Non-pigmented ciliary epithelial cell (primary cell): ENCODE measurements at regions not wholly inside any gene's neighbourhood (a gene's known extent, or its start where the extent isn't known, plus 50 kb on each side); places are given as distances from the start of the nearest gene placed in this dataset.

Experiments used
- DNase-seq: peaks from one replicate; pipeline ENCODE4 v3.0.0-alpha.2; 2010; ENCODE audit warnings: low read depth

DNA sequence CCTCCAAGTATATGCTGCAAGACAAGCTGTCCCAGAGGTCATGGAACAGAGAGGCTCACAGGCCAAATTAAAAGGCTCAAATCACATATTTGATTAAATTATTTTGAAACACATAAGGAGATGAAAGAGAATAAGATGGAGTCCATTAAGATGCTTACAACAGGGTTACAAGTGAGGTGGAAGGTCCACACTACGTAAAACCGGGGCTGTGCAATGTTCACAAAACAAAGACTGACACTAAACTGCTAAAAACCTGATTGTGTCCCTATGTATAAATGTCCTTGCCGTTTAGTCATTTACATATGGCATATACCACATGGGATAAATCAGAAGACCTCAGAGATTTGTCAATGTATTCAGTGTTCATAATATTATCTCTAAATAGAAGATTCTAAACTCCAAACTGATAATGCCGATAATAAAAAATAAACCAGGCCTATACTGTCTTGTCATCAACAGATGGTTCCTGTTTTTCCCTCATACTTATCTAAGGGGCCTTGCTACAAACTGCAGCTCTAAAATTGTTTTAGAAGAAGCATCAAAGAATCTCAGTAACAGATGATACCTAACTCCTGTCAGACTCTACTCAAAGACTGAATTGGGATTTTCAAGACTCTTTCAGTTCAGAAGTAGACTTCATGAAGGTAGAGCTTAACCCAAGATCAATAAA lies 51.8 kb upstream of the RIPOR2 start:
- no peak for DNase-seq

DNA sequence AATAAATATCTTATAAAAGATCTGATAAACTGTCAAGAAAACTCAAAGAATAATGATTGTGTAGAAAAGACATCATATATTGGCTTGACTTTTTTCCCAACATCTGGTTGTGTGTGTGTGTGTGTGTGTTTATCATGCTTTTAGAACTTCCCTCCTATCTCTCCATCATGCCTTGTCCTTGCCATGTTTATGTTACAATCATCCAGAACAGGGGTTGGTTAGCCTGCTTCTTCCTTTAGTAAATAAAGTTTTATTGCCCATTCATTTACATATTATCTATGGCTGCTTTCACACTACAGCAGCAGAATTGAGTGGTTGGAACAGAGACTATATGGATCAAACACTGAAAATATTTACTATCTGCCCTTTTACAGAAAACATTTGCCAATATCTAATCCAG lies 52.8 kb upstream of the RIPOR2 start:
- no peak for DNase-seq

DNA sequence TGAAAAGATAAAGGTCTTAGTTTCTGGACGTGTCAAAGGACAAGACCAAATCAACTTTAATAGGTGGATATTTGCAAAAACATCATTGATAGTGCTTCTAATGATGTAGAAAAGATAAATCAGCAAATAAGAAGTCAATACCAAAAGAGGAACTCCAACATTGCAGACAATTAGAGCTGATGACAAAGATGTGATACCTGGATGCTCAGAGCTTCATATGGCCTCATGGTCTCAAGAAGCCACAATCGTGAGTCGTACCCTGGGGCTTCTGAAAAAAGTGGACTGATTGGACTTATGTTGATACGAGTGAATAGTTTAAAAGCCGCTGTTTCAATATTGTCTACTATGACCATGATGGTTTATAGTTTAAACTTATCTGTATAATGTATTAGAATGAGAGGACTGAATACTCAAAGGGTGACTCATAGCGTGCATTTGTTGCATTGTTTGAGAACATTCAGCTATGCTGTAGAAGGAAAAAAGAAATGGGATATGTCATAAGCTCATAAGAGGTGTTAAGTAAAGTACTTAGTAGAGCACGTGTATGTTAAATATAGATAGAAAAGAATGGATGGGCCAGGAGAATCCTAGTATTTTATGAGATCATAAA lies 54.6 kb upstream of the RIPOR2 start:
- DNase-seq: no peak

DNA sequence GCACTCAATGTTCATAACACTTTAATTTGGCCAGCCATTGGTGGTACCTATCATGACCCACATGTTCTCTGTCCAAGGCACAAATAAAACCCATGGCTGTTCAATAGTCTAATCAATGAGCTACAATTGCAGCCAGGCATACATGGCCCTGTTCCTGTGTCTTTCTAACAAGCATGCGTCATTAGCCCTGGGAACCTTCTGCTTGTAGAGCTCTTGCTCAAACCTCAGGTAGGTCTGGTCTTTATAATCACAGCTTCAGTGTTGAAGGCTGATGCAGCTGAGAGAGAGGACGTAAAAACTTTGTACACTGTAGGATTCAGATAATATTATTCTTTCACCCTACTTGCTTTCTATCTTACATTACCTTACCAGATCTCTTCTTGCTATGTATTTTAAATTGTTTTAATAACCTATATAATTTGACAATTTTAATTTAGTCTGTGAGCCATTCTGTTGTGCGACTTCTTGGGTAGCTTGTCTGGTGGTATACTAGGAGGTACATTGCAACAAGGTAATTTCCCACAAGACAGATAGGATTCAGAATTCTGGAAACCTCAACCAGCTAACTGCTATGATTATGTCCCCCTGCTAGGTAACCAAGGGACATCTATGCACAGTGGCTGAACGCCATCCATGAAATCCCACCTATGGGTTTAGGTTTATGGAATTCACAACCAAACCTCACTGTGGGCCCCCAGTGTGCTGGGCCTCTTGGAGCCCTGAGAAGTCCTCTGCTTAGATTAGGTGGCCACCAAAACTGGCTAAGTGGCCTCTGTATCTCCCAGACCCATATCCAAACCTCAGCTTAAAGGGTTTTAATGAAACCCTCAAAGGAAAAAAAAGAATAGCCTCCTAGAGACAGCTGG lies 55.4 kb upstream of the RIPOR2 start:
- no peak for DNase-seq

DNA sequence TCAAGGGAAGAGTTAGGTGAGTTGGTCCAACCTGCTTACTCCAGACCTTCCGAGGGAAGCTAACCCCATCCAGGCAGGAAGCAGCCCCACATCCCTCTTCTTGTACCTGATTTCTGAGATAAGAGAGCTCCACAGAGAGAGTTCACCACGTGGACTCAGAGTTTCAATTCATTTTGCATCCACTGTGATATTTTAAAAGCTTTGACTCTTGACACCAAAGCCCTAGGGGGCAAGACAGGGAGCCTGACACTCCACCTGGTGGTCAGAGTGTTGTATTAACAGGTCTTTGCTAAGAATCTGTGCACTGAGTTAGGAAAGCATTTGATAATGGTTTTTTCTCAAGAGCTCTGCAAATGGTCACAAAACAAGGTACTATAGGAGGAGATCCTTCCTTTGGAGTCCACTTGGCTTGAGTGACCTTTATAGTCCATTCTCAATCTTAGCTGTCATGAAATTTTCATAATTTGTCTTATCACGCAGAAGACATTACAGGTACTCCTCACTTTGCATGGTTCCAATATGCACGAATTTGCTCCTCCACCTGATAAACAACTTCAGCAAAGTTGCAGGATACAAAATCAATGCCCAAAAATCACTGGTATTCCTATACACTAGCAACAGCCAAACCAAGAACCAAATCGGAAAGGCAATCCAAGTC lies 56.2 kb upstream of the RIPOR2 start:
- DNase-seq: no peak

DNA sequence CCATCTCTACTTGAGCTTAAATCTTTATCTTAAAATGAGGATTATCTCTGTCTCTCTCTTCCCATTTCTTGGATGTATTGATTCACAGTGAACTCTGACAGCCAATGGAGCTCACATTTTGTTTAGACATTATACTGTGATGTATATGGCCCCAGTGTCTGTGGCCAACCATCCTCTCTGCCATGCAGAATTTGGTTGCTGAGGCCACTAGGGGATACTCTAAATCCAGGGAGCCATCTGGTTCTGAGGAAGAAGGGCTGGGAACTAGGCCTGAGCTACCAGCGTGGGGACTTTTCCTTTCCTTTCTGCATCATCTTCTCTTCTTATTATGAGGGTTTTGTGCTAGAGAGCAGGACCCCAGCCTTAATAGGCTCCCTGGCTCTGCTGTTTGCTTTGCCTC lies 59.1 kb upstream of the RIPOR2 start:
- no peak for DNase-seq

DNA sequence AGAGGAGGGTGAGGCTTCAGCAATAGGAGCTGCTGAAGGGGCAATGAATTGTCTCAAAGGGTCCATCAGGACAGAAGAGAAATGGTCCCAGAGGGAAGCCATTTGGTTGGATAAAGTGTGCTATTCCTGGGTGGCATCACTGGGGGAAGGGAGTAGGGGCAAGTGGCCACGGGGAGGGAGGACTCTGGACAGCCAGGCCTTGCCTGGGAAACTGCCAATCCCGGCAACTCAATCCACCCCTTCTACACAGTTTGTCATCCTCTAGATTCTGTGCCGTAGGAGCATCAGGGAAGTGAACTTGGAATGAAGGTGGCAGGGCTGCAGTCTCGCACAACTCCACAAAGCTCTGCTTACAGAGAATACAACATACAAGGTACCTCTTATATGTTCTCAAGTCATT lies 59.5 kb upstream of the RIPOR2 start:
- DNase-seq: no peak

DNA sequence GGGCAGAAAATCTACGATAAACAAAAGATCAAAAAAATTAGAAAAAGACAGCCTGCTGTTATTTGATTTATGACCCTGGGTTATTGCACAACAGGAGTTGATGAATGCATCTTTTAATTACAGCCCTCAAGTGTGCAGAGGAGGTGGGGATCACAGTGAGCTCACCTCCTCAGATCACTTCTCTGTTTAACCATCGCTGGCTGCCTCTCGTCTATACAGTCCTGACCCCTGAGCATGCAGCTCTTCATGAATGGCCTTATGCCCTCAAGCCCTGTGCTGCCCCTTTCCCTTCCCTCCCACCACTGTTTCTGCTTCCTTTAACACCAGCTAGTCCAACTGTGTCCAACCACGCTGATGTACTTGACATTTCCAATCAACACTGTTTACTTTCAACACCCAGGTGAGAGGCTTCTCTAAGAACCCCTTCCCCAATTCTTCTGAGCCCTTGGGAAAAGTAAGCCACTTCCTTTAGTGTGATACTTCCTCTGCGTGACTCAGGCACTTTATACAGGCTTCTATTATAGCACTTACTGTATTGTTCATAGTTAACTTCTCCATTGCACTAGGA lies 60.6 kb upstream of the RIPOR2 start:
- no peak for DNase-seq

DNA sequence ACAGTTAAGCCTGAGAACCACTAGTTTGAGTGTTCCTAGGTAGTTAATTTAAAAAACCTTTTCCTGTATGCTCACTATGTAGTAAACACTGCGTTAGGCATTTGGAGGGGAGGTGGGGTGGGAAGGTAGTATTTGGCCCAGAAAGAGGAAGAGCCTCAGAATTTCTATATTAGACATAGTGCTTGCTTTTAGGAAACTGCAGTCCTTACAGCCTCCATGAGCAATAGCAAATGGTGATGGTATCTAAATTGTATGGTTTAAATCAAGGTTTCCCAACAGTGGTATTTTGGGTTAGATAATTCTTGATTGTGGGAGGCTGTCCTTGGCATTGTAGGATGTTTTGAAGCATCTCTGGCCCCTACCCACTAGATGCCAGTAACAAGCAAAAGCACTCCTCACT lies 61.5 kb upstream of the RIPOR2 start:
- DNase-seq: no peak

DNA sequence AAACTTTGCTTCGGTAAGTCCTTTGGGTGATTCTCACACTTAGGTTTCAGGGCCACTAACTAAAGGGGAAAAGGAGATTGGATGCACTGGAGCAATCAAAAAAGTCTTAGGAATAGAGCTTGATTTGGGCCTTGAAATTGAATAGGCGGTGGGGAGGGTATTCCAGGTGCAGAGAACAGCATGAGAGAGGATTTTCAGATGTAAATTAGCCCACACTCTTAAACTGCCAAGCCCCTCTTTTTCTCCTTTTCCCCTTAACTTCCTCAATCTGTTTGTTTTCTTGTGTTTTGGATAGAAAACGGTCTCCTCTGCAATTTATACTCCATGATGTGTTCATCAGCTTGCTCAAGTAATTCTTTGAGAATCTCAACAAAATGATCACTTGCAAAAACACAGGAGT lies 62.1 kb upstream of the RIPOR2 start:
- no peak for DNase-seq

DNA sequence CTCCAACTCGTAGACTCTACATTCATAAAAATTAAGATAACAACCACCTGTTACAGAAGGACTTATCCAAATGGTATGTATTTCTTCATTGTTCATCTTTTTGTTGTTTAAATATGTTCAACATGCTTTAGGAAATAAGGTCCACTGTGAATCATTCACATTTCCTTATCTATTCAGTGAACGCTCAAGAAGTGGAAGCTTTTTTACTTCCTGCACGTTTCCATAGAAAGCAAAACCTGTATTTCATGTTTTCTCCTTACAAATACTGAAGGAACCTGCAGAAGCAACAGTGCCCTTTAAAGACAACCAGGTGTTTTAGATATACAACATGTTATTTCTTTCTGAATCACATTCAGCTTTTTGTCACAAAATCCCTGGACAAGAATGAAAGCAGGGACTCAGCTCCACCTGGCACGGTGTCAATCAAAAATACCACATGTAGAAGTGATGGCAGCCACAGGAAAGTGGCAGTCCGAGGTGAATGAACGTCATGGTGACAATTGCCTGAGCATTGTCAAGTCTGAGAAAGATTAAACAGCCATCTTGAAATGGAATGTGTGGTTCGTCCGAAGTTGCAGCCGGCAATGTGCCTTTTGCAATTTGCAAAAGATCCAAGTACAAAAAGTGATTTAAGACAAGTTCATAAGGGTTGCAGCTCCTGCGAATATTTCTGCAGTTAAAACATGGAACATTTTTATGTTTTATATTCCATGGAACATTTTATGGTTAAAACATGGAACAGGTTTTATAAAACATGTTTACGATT lies 66.7 kb upstream of the RIPOR2 start:
- no peak for DNase-seq

DNA sequence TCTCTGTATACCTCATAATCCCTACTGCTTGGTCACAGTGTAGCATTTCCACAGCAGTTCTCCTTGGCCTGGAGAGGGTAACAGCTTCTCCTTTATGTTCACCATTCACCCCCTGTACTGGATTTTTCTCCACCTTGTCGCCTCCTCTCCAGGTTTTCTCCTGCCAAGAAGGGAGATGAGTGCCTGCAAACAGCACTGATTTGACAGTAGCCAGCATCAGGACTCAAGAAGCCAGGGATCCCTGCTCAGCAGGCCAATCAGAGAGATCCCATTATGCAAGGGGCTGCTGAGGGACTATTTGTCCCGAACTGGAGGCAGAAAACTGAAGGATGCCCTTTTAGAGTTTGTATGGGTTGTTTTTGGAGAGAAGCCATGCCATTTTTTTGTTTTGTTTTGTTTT lies 68.6 kb upstream of the RIPOR2 start:
- no peak for DNase-seq

DNA sequence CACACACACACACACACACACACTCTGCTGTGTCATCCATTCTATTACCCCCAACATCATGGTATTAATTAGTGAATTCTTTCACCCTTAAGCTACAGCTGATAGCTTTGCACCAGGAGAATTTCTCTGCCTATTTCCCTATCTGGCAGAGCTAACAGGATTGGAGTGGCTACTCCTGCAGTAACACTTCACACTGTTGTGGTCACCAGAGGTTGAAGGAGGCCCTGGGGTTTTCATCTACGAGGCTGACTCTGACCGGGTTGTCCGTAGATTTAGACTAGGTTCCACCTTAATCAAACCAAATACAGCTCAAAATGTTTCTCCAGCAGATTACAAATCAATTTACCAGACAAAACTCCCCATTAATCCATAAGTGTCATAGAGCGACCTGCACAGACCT lies 69.2 kb upstream of the RIPOR2 start:
- DNase-seq: no peak

DNA sequence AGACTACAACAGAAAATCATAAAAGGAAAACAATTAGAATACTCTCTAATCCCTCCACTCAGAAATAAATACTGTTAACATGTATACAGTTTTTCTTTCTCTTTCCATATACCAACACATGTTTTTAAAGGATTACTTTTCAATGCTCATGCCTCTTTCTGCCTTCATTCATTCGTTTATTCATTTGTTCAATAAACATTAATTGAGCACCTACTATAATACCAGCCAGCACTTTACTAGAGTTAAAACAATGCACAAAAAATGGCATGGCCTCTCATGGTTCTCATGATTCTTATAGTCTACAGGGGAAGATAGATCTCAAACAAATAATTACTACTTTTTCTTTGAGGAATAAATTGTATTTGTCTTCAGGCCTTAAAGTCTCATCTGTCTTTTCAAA lies 70.3 kb upstream of the RIPOR2 start:
- DNase-seq: no peak

DNA sequence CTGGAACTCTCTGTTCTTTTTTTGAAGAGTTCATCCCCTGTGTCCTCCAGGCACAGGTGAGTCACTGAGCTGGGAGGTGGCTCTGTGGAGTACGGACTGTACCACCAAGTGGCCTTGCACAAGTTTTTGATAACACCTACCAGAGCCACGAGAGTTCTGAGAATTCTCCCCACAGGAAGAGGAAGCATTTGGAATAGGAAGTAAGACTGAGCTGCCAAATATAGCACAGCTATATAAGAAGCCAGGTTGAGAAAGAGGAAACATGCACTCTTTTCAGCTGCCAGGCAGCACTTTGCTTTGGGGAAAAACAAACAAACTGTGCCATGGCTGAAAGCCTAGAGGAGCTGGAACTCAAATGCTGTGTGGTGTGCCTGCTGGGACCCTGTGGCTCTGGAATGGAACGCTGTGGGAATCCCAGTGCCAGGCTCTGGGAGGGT lies 70.8 kb upstream of the RIPOR2 start:
- DNase-seq: no peak

DNA sequence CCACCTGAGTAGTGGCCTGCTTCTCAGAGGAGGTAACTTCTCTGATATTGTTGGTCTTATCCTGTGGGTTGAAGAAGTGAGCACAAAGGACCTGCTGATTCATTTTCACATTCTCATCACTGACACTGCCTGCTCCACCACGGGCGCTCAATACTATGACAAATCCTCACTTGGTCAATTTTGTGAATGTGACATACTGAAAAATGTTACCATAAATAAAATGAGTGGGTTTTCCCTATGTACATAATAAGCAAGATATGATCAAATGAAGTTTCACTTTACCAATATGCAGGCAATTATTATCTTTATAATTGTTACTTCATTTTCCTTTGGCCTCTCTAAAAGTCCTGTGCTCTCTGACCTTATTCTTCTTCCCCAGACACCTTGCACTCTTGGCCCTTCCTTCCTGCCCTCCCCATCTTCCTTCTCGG lies 71.5 kb upstream of the RIPOR2 start:
- no peak for DNase-seq

DNA sequence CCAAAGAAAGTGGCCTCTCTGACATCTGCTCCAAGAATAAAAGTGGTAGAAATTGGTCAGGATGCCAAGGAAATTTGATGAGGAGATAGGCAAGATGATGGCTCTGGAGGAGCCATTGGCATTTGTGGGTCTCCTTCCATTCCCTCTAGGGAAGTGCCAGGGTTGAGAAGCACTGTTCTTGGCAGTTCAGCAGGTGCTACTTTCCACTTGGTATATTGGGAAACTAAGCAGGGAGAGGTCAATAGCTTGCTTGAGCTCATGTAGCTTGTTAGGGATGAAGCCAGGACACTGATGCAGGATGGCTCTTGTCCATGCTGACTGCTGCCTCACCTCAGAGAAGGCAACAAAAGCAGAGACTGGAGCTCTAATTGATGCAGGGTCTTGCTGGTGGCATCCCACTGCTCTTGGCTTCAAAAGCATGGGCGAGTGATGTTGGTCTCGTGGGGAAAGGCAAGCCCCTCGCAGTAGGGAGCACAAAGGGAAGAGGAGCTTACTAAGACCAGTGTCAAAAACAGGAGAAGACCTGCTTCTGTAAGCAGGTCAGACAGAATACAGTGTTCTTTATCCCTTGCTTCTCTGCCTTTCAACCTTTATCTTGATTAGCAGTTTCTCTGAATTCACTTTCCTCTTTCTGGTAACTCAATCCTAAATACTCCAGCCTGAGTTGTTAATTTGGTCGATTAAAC lies 73.1 kb upstream of the RIPOR2 start:
- no peak for DNase-seq

DNA sequence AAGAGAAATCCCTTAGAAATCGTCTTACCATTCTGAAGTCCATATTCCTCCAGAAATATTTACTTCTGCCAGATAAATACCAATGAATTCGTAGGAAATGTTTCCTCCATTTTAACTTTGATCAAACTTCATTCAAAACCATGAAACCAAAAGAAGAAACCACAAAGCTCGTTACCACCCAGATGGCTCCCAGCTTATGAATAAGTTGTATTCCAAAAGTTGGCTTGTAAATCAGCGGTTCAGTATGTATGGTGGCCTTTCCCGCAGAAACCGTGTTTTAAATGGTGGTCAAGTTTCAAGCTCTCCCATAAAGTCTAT lies 73.6 kb upstream of the RIPOR2 start:
- DNase-seq: no peak

DNA sequence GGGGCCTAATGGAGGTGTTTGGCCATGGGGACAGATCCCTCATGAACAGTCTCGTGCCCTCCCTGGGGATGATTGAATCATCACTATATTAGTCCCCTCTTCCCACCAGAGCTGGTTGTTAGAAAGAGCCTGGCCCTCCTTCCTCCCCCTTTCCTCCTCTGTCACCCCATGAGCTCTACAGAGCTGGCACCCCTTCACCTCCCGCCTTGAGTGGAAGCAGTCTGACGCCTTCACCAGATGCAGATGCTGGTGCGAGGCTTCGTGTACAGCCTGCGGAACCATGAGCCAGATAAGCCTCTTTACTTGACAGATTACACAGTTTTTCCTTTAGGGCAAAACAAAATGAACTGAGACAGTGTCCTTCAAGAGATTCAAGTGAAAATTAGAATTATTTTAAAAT lies 74.4 kb upstream of the RIPOR2 start:
- no peak for DNase-seq

DNA sequence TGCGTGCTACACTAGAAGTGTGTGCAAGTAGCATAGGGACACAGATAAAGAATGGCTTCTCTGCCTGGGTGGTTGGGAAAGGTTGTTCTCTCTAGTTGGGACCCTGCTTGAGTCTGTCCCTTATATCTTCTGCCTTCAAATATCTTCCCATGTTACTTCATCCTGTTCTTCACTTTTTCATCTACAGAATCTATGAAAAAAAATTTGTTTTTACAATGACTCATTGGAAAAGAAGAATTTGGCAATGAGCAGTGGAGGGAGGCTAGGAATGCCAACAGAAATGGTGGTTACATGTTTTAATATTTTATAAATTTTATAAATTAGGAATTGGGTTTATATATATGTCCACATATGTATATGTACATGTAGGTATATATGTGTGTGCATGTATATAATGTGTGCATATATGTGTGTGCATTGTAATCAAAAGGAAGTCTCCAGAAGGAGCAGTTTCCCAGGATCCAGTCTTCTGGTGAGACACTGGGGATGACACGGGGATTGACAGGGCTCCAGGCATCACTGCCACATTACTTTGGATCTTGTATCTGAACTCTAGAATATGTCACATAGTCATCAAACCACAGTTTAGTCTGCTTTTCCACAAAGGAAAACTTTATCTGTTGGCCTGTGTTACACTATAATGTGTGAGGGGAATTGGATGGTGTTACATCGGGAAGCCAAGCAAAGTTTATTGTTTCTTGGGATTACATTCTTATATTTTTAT lies 75.3 kb upstream of the RIPOR2 start:
- no peak for DNase-seq

DNA sequence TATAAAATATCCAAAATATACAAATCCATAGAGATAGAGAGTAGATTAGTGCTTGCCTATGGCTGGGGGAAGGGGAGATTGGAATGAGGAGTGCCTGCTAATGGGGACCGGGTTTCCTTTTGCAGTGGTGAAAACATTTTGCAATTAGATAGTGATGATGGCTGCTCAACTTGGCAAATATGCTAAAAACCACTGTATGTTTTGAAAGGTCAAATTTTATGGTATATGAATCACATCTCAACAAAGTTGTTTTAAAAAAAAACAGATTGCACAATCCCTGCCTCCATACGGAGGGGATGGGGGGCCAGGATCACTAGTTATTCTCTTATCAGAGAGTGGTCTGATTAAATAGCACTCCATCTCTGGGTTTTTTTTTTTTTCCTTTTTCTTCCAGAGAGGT lies 76.9 kb upstream of the RIPOR2 start:
- no peak for DNase-seq
